Upper lobe of left lung (tissue), 6 donors: ENCODE measurements at regions not wholly inside any gene's neighbourhood (a gene's known extent, or its start where the extent isn't known, plus 50 kb on each side); places are given as distances from the start of the nearest gene placed in this dataset.

Experiments used
- ATAC-seq, 2 donors: fragments of 200-7000 bp; cut with Tn5 transposase; one replicate each; pipeline ENCODE4 v1.9.1; 2022; ENCODE audit warnings: mild to moderate bottlenecking in 2 of 2, moderate library complexity in 2 of 2; ENCODE audit not compliant: low FRiP score in 2 of 2
- DNase-seq, 2 donors: peaks; one replicate each; pipeline ENCODE4 v3.0.0-alpha.2; 2019 to 2020
- H3K27ac ChIP-seq, 4 donors: fragments of 200-600 bp; sonication (generic); one replicate each; pipeline ENCODE4 v1.5.1; 2016 to 2019
- H3K27me3 ChIP-seq, 4 donors: fragments of 200-600 bp; sonication (generic); one replicate each; pipeline ENCODE4 v1.5.1; 2017 to 2019
- H3K36me3 ChIP-seq, 4 donors: fragments of 200-600 bp; sonication (generic); one replicate each; pipeline ENCODE4 v1.5.1; 2016 to 2019
- H3K4me1 ChIP-seq, 4 donors: fragments of 200-600 bp; sonication (generic); one replicate each; pipeline ENCODE4 v1.5.1; 2018 to 2019
- H3K4me3 ChIP-seq, 4 donors: fragments of 200-600 bp; sonication (generic); one replicate each; pipeline ENCODE4 v1.5.1; 2017 to 2019; ENCODE audit warnings: mild to moderate bottlenecking in 2 of 4, moderate library complexity in 1 of 4
- H3K9me3 ChIP-seq, 4 donors: fragments of 200-600 bp; sonication (generic); one replicate each; pipeline ENCODE4 v1.5.1; 2018 to 2019
- EP300 ChIP-seq, 4 donors: sonication (generic); formaldehyde crosslinking; IDR thresholded peaks; one replicate each; pipeline ENCODE4 v1.5.1; 2017; ENCODE audit warnings: antibody characterized with exemption in 4 of 4, control low read depth in 2 of 4
- POLR2A ChIP-seq, 4 donors: fragments of 450-650 bp; IDR thresholded peaks; one replicate each; pipeline ENCODE4 v1.5.1; 2016 to 2017; ENCODE audit warnings: antibody characterized with exemption in 4 of 4, mild to moderate bottlenecking in 2 of 4
- POLR2AphosphoS5 ChIP-seq, 2 donors: sonication (generic); formaldehyde crosslinking; IDR thresholded peaks; one replicate each; pipeline ENCODE4 v1.5.1; 2017; ENCODE audit warnings: antibody characterized with exemption in 2 of 2
- WGBS, 2 donors: methylation state at CpG; one replicate each; pipeline ENCODE4 v1.1.5; 2017 to 2018; 5-methylcytosine and 5-hydroxymethylcytosine counted together
- TF ChIP-seq, protein P1 (sequence below), 6 experiments: fragments of 450-650 bp in 4 of 6; fragments of 200-600 bp in 2 of 6; sonication (generic) in 2 of 6; IDR thresholded peaks; one replicate each; pipeline ENCODE4 v1.5.1; 2016 to 2019; ENCODE audit warnings: antibody characterized with exemption in 6 of 6
- donor health status: DM: no; HTN: no; CAD: no; lungs with moderate emphysema.
- donor health status: DM: no; HTN: yes; CAD: no; lungs with severe emphysema.

DNA sequence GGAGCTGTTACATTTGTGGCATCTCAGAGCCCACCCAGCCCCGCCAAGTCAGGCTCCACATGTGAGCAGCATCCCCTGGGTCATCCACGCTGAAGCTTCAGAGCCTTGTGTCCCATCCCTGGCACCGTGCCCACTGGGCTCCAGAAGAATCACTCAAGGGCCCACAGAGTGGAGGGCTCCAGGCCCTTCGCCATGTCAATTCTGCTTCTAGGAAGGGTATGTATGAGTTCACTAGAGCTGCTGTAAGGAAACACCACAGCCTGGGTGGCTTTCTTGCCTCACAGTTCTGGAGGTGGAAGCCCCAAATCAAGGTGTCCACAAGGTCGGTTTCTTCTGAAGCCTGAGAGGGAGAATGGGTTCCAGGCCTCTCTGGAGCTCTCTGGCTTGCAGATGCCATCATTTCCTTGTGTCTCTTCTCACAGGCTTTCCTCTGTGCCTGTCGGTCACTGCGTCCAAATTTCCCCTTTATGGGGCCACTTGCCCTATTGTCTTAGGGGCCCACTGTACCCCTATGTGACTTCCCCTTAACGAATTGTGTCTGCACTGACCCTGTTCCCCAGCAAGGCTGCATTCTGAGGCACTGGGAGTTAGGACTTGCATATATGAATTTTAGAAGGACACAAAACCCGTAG, 1476.0 kb downstream of the TBC1D22A start:
- no peaks in the 10 kb centered on the region for H3K27me3 ChIP-seq
- peaks cover 0 to 7% (median 5%) of the 10 kb centered on the region in 4 donors for H3K9me3 ChIP-seq
- no peaks in the 10 kb centered on the region for H3K4me1 ChIP-seq
- H3K27ac ChIP-seq: no peak overlapping the region
- 75 to 84% methylated on average over 8 to 9 of the region's 9 CpGs for WGBS, 2 donors
- no peaks in the 10 kb centered on the region for H3K36me3 ChIP-seq
- ATAC-seq (peak in 1 of 2 donors; percentile 5), DNase-seq (no peak)
- TF ChIP-seq POLR2A (IDR thresholded peaks at IDR 0.05) (no peak), POLR2AphosphoS5 (IDR thresholded peaks at IDR 0.05) (no peak), EP300 (IDR thresholded peaks at IDR 0.05) (no peak)
- TF ChIP-seq, protein P1, sequence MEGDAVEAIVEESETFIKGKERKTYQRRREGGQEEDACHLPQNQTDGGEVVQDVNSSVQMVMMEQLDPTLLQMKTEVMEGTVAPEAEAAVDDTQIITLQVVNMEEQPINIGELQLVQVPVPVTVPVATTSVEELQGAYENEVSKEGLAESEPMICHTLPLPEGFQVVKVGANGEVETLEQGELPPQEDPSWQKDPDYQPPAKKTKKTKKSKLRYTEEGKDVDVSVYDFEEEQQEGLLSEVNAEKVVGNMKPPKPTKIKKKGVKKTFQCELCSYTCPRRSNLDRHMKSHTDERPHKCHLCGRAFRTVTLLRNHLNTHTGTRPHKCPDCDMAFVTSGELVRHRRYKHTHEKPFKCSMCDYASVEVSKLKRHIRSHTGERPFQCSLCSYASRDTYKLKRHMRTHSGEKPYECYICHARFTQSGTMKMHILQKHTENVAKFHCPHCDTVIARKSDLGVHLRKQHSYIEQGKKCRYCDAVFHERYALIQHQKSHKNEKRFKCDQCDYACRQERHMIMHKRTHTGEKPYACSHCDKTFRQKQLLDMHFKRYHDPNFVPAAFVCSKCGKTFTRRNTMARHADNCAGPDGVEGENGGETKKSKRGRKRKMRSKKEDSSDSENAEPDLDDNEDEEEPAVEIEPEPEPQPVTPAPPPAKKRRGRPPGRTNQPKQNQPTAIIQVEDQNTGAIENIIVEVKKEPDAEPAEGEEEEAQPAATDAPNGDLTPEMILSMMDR (IDR thresholded peaks at IDR 0.05): no peak
- H3K4me3 ChIP-seq: no peak overlapping the region

DNA sequence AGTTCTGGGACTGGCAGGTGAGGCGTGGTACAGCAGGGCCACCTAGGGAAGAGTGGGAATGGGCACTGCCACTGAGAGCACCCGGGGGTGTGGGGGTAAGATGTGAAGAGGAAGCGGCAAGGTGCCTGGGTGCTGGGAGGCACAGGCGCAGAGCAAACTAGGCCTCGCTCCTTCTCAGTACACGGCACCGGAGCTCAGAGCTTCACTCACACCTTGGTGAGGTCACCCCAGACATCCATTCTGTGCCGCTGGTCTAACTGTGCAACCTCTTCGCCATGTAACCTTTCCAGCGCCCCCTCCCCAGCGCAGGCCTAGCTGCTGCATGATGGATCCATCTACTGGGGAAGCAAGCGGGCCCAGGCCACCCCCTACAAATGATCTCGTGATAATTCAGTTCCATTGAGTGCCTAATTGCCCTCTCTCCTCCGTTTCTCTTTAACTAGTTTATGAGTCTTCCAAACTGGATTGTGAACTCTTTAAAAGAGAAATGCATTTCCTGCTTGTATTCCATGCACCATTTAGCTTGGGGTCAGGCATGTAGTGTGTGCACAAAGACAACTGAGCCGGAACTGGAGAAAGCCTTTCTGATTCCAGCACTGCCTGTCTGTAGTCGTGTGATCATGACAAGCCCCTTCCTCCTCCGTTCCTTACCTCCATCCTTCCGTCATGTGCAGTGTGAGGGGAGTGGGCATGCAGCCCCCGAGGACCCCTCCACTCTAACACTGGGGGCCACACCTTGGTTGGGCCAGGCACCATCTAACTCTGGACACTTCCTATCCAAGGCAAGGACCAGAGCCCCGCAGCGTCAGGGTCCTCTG, 1475.2 kb downstream of the TBC1D22A start:
- Histone ChIP-seq H3K4me1 (no peaks in the 10 kb centered on the region), H3K9me3 (peaks cover 0 to 12% (median 7%) of the 10 kb centered on the region in 4 donors), H3K36me3 (no peaks in the 10 kb centered on the region), H3K4me3 (no peak overlapping the region), H3K27ac (no peak overlapping the region), H3K27me3 (no peaks in the 10 kb centered on the region)
- ATAC-seq: peak in 1 of 2 donors; percentile 32
- no peak for DNase-seq
- TF ChIP-seq EP300 (IDR thresholded peaks at IDR 0.05) (no peak), POLR2AphosphoS5 (IDR thresholded peaks at IDR 0.05) (no peak), POLR2A (IDR thresholded peaks at IDR 0.05) (no peak)
- TF ChIP-seq, protein P1 (IDR thresholded peaks at IDR 0.05): no peak
- WGBS, 2 donors: 87 to 90% methylated on average over 18 to 21 of the region's 21 CpGs

DNA sequence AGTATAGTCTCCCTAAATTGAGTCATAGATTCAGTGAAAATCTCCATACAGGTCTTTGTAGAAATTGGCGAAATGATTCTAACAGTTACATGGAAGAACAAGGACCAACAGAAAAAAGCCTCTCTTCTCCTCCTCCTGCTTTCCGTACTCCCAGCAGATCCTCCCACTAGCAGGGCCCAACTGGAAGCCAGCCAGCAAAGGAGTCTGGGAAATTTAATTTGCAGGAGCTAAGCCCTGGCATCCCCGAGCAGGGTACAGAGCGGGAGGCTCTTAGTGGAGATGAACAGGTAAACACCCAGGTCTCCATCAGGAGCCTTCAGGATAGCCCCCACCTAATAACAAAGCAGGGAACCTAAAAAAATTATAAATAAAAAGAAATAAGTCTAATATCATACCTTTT, 1473.8 kb downstream of the TBC1D22A start:
- TF ChIP-seq, protein P1 (IDR thresholded peaks at IDR 0.05): no peak
- 61 to 74% methylated on average over 4 of the region's 4 CpGs for WGBS, 2 donors
- Histone ChIP-seq H3K36me3 (no peaks in the 10 kb centered on the region), H3K4me3 (no peak overlapping the region), H3K27ac (no peak overlapping the region), H3K4me1 (no peaks in the 10 kb centered on the region), H3K27me3 (no peaks in the 10 kb centered on the region), H3K9me3 (peaks cover 0 to 14% (median 8%) of the 10 kb centered on the region in 4 donors)
- ATAC-seq (no peak), DNase-seq (no peak)

DNA sequence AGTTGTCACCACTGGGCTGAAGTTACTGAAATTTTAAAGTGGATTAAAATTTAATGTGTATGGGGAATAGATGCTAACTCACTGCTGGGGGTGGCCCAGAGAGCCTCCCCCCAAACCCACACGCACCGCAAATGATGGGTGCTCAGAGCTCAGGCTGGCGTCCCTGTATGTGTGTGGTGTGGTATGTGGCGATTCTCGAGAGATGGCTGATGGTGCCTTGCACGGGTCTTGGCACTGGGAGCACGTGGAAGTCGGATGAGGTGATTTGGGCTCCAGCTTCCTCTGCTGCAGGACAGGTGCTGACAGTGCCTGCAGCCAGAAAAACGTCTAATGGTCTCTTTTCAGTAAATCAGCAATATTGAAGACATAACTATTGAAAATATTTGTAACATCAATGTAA, 1473.3 kb downstream of the TBC1D22A start:
- DNase-seq (no peak), ATAC-seq (no peak)
- WGBS, 2 donors: 87 to 91% methylated on average over 9 of the region's 9 CpGs

More for the DNA sequence above, 1473.3 kb downstream of the TBC1D22A start:
- no peak for TF ChIP-seq EP300 (IDR thresholded peaks at IDR 0.05)
- no peak for TF ChIP-seq POLR2A (IDR thresholded peaks at IDR 0.05)
- TF ChIP-seq, protein P1 (IDR thresholded peaks at IDR 0.05): no peak
- no peak for TF ChIP-seq POLR2AphosphoS5 (IDR thresholded peaks at IDR 0.05)
- no peaks in the 10 kb centered on the region for H3K36me3 ChIP-seq
- no peak overlapping the region for H3K4me3 ChIP-seq
- no peaks in the 10 kb centered on the region for H3K27me3 ChIP-seq
- H3K27ac ChIP-seq: no peak overlapping the region
- H3K4me1 ChIP-seq: no peaks in the 10 kb centered on the region
- peaks cover 0 to 14% (median 8%) of the 10 kb centered on the region in 4 donors for H3K9me3 ChIP-seq
